B cell (primary cell): ENCODE measurements at regions not wholly inside any gene's neighbourhood (a gene's known extent, or its start where the extent isn't known, plus 50 kb on each side); places are given as distances from the start of the nearest gene placed in this dataset.
A peak's percentile ranks its signal among the peaks of the same experiment; 100 is the strongest.

Experiments used
- ATAC-seq: fragments of 200-7000 bp; cut with Tn5 transposase; one replicate; pipeline ENCODE4 v1.10.0; 2021; ENCODE audit warnings: low read depth, mild to moderate bottlenecking, moderate number of reproducible peaks, moderate library complexity
- CTCF ChIA-PET: fragments of 350-600 bp; sonication (Branson Sonifier 250); formaldehyde crosslinking; loops from one replicate; lab custom pipeline; 2021; ENCODE audit warnings: antibody characterized with exemption, inconsistent platforms; lab: Charles Lee
- POLR2A ChIA-PET: fragments of 350-600 bp; sonication (Branson Sonifier 250); formaldehyde crosslinking; loops from one replicate; lab custom pipeline; 2021; ENCODE audit warnings: antibody characterized with exemption; lab: Charles Lee
- DNase-seq: peaks from one replicate; pipeline ENCODE4 v3.0.0; 2013
- H2AFZ ChIP-seq: 2 replicates; pipeline ENCODE4 v1.6.1; 2012; ENCODE audit warnings: mild to moderate bottlenecking, low read depth, low read length; ENCODE audit not compliant: insufficient read depth, poor library complexity, severe bottlenecking
- H3K27ac ChIP-seq, 2 donors: 1 replicate in 1 of 2; 2 replicates in 1 of 2; pipeline ENCODE4 v1.5.1; 2012 to 2013; ENCODE audit warnings: low read length in 2 of 2, mild to moderate bottlenecking in 2 of 2, moderate library complexity in 1 of 2
- H3K27me3 ChIP-seq, 4 experiments: fragments of 200-600 bp in 1 of 4; sonication (generic) in 1 of 4; replicated peaks in 1 of 4; 1 replicate in 2 of 4; 2 replicates in 2 of 4; pipeline versions ENCODE4 v1.6.1 to v1.7.0; 2013 to 2016; ENCODE audit warnings: low read length in 3 of 4, mild to moderate bottlenecking in 2 of 4, mixed read lengths in 1 of 4, moderate library complexity in 1 of 4; ENCODE audit not compliant: insufficient read depth in 4 of 4, control insufficient read depth in 3 of 4; ENCODE audit errors: control extremely low read depth in 1 of 4
- H3K36me3 ChIP-seq, 2 experiments: replicated peaks in 1 of 2; 1 replicate in 1 of 2; 2 replicates in 1 of 2; pipeline versions ENCODE4 v1.6.1 to v1.7.1; 2013; ENCODE audit warnings: low read length in 1 of 2; ENCODE audit not compliant: insufficient read depth in 2 of 2, control insufficient read depth in 1 of 2; ENCODE audit errors: control extremely low read depth in 1 of 2, extremely low read depth in 1 of 2
- H3K4me1 ChIP-seq, 2 donors: fragments of 200-600 bp in 1 of 2; sonication (generic) in 1 of 2; 1 replicate in 1 of 2; 2 replicates in 1 of 2; pipeline versions ENCODE4 v1.5.1 to v1.6.1; 2013 to 2017; ENCODE audit warnings: low read length in 2 of 2; ENCODE audit not compliant: control insufficient read depth in 2 of 2, insufficient read depth in 2 of 2
- H3K4me2 ChIP-seq: replicated peaks from 2 replicates; pipeline ENCODE3; 2012; ENCODE audit warnings: mild to moderate bottlenecking, low read depth, low read length; ENCODE audit not compliant: poor library complexity, severe bottlenecking
- H3K4me3 ChIP-seq, 5 experiments: fragments of 200-600 bp in 1 of 5; sonication (generic) in 1 of 5; 1 replicate in 3 of 5; 2 replicates in 2 of 5; pipeline versions ENCODE4 v1.5.1 to v1.7.0; 2011 to 2016; ENCODE audit warnings: low read length in 4 of 5, mild to moderate bottlenecking in 4 of 5, low read depth in 2 of 5, control low read depth in 1 of 5, moderate library complexity in 1 of 5; ENCODE audit not compliant: insufficient read depth in 1 of 5; ENCODE audit errors: control extremely low read depth in 1 of 5, extremely low read depth in 1 of 5
- H3K79me2 ChIP-seq: fragments of 200-600 bp; sonication (generic); one replicate; pipeline ENCODE4 v1.6.0; 2016; ENCODE audit warnings: low read length; ENCODE audit not compliant: control insufficient read depth, insufficient read depth
- H3K9ac ChIP-seq: fragments of 200-600 bp; sonication (generic); 2 replicates; pipeline ENCODE4 v1.6.1; 2017; ENCODE audit warnings: mild to moderate bottlenecking, low read length, moderate library complexity
- H3K9me3 ChIP-seq, 3 donors: one replicate each; pipeline versions ENCODE4 v1.6.1 to v1.7.1; 2013; ENCODE audit warnings: low read length in 2 of 3; ENCODE audit not compliant: control insufficient read depth in 2 of 3, insufficient read depth in 1 of 3; ENCODE audit errors: control extremely low read depth in 1 of 3
- H4K20me1 ChIP-seq: 2 replicates; pipeline ENCODE4 v1.6.0; 2012; ENCODE audit warnings: mild to moderate bottlenecking, low read length; ENCODE audit not compliant: insufficient read depth, control insufficient read depth, poor library complexity, severe bottlenecking
- H3K27ac Mint-ChIP-seq: one replicate; pipeline ENCODE4 v1.8.0; 2021; ENCODE audit warnings: mixed read lengths
- H3K27me3 Mint-ChIP-seq: one replicate; pipeline ENCODE4 v1.8.0; 2021; ENCODE audit warnings: mixed read lengths
- H3K4me1 Mint-ChIP-seq: one replicate; pipeline ENCODE4 v1.8.0; 2021; ENCODE audit warnings: mixed read lengths
- H3K4me3 Mint-ChIP-seq: one replicate; pipeline ENCODE4 v1.8.0; 2021; ENCODE audit warnings: mixed read lengths
- H3K9me3 Mint-ChIP-seq: one replicate; pipeline ENCODE4 v1.8.0; 2022; ENCODE audit warnings: mixed read lengths; ENCODE audit not compliant: insufficient read depth
- EZH2 ChIP-seq: IDR thresholded peaks from 2 replicates; pipeline ENCODE4 v1.6.1; 2012; ENCODE audit warnings: borderline replicate concordance, low read depth, mild to moderate bottlenecking, moderate library complexity, low read length; ENCODE audit not compliant: insufficient read depth, poor library complexity, severe bottlenecking
- WGBS: methylation state at CpG from one replicate; pipeline ENCODE4 v1.1.5; 2013; ENCODE audit warnings: missing lambda C conversion rate; ENCODE audit not compliant: insufficient coverage; 5-methylcytosine and 5-hydroxymethylcytosine counted together
- intact Hi-C: fragments of 100-400 bp; cut with micrococcal nuclease; formaldehyde crosslinking; loops from one replicate; pipeline ENCODE4 v1.10.0; 2022
- TF ChIP-seq, protein P1 (sequence below): fragments of 200-600 bp; IDR thresholded peaks from one replicate; pipeline ENCODE4 v1.8.0; 2022; ENCODE audit warnings: antibody characterized with exemption, mild to moderate bottlenecking

DNA sequence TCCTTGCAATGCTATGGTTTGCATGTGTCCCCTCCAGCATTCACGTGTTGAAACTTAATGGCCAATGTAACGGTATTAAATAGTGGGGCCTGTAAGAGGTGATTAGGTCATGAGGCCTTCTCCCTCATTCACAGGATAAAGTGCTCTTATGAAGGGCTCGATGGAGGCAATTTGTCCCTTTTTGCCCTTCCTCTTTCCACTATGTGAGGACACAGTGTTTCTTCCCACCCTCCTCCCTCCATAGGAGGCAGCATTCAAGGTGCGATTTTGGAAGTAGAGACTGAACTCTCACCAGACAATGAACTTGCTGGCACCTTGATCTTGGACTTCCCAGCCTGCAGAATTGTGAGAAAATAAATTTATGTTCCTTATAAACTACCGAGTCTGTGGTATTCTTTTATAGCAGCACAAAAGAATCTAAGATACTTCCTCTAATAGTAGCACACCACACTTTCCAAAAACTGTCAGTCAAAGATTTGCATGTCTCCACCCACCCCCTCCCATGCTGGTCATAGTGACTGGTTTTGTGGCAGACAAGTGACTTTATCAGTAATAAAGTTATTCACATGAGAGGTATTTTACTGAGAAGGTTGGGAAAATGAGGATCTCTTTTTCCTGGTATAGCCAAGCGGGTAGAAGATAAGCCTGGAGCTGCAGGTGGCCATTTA, 113.5 kb upstream of the TTC29 start:
- H3K36me3 ChIP-seq, result no peaks in the 10 kb centered on the region
- Mint-ChIP-seq H3K4me3 (peak overlapping the region; percentile 59), H3K9me3 (no peaks in the 10 kb centered on the region), H3K27me3 (peaks cover 10% of the 10 kb centered on the region), H3K27ac (peak overlapping the region; percentile 57), H3K4me1 (peaks cover 25% of the 10 kb centered on the region)
- H3K27me3 ChIP-seq, result no peaks in the 10 kb centered on the region
- peaks cover 0 to 1% (median 0%) of the 10 kb centered on the region in 3 donors for H3K9me3 ChIP-seq
- TF ChIP-seq, protein P1, sequence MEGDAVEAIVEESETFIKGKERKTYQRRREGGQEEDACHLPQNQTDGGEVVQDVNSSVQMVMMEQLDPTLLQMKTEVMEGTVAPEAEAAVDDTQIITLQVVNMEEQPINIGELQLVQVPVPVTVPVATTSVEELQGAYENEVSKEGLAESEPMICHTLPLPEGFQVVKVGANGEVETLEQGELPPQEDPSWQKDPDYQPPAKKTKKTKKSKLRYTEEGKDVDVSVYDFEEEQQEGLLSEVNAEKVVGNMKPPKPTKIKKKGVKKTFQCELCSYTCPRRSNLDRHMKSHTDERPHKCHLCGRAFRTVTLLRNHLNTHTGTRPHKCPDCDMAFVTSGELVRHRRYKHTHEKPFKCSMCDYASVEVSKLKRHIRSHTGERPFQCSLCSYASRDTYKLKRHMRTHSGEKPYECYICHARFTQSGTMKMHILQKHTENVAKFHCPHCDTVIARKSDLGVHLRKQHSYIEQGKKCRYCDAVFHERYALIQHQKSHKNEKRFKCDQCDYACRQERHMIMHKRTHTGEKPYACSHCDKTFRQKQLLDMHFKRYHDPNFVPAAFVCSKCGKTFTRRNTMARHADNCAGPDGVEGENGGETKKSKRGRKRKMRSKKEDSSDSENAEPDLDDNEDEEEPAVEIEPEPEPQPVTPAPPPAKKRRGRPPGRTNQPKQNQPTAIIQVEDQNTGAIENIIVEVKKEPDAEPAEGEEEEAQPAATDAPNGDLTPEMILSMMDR, result no peak
- TF ChIP-seq EZH2, result no peak
- H2AFZ ChIP-seq, result peak overlapping the region; percentile 55
- H3K4me1 ChIP-seq, result peaks cover 15 to 21% of the 10 kb centered on the region in 2 donors
- ChIA-PET POLR2A (no interaction called here), CTCF (no interaction called here)
- H3K79me2 ChIP-seq, result no peaks in the 10 kb centered on the region
- DNase-seq (peak; percentile 63), ATAC-seq (peak; percentile 80)
- WGBS, result no CpG with 5 or more reads among the region's 6 CpGs
- intact Hi-C loops, result loop anchor here (5.0 kb wide), 1 partner anchor 1122 kb away; the partner anchor contains the start of gene ZNF827
- H3K27ac ChIP-seq, result peak overlapping the region; percentile 30 to 51
- no peaks in the 10 kb centered on the region for H4K20me1 ChIP-seq
- H3K4me3 ChIP-seq, result no peak overlapping the region
- H3K9ac ChIP-seq, result peak overlapping the region; percentile 3
- peak overlapping the region; percentile 54 for H3K4me2 ChIP-seq

DNA sequence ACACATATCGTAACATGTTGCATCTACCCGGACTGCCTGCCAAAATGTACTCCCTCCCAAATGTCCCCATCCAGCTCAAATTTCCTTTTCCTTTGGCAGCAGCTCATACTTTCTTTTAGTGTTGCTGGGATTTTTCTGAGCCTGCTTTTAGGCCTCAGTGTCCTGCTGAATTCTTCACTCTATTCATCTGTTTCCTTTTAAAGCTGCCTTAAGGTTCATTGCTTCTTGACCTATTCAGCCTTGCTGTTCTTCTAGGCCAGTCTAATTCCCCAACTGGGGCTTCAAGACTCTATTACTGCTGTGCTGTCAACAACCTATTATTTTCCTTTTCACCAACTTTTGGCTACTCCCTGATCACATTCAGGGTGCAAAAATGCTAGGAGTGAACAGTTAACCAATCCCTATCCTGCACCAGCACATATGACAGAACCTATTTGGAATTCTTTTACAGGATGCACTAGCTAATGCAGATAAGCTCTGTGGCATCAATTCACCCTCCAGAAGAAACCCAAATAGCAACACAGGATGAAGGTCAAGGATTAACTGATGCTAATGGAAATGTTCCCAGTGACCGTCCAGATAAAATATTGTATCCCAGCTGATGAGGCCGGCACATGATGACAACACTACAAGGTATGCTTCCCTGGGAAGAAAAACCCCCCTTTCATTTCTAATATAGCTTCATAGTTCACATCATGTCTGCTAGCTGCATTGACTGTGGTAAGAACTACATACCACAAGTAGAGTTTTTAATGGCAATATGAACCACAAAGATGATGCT, 114.7 kb upstream of the TTC29 start:
- no peaks in the 10 kb centered on the region for H4K20me1 ChIP-seq
- no peak overlapping the region for H3K9ac ChIP-seq
- ATAC-seq (no peak), DNase-seq (no peak)
- ChIA-PET CTCF (interaction anchor here (1.4 kb wide), 1 partner anchor 37 kb away, joined by 3 read pairs; no protein-coding TSS in a partner anchor), POLR2A (no interaction called here)
- TF ChIP-seq, protein P1, result no peak
- TF ChIP-seq EZH2, result no peak
- WGBS, result no CpG with 5 or more reads among the region's 4 CpGs
- peaks cover 12% of the 10 kb centered on the region for H3K27me3 Mint-ChIP-seq
- H3K9me3 ChIP-seq, result peaks cover 0 to 1% (median 0%) of the 10 kb centered on the region in 3 donors
- no peaks in the 10 kb centered on the region for H3K9me3 Mint-ChIP-seq
- H3K4me3 ChIP-seq, result no peak overlapping the region
- no peak overlapping the region for H3K27ac Mint-ChIP-seq
- no peak overlapping the region for H3K4me3 Mint-ChIP-seq
- intact Hi-C loops, result no loop called here
- no peaks in the 10 kb centered on the region for H3K27me3 ChIP-seq
- no peaks in the 10 kb centered on the region for H3K36me3 ChIP-seq
- H3K4me1 Mint-ChIP-seq, result peaks cover 25% of the 10 kb centered on the region
- no peaks in the 10 kb centered on the region for H3K79me2 ChIP-seq
- H3K4me1 ChIP-seq, result peaks cover 15 to 21% of the 10 kb centered on the region in 2 donors
- H2AFZ ChIP-seq, result no peak overlapping the region
- no peak overlapping the region for H3K27ac ChIP-seq
- H3K4me2 ChIP-seq, result no peak overlapping the region
